ENCODE measurements at regions not wholly inside any gene's neighbourhood (a gene's known extent, or its start where the extent isn't known, plus 50 kb on each side); places are given as distances from the start of the nearest gene placed in this dataset.

- no peak for DNase-seq (ENCODE audit: low read depth)
- TF ChIP-seq CTCF (IDR thresholded peaks at IDR 0.05; ENCODE audit: insufficient read depth, low read depth, low read length, missing control alignments): no peak
- no peak overlapping the region for H3K4me3 ChIP-seq (ENCODE audit: low read depth, low read length)
Observed at GRCh38 chr1:5191470-5191869, 537.1 kb downstream of the AJAP1 start.

- H3K4me3 ChIP-seq (ENCODE audit: low read depth, low read length): no peak overlapping the region
- no peak for DNase-seq (ENCODE audit: low read depth)
- TF ChIP-seq CTCF (IDR thresholded peaks at IDR 0.05; ENCODE audit: insufficient read depth, low read depth, low read length, missing control alignments): no peak
Observed at GRCh38 chr1:5189384-5189783, 535.0 kb downstream of the AJAP1 start.

- TF ChIP-seq CTCF (IDR thresholded peaks at IDR 0.05; ENCODE audit: insufficient read depth, low read depth, low read length, missing control alignments): no peak
- H3K4me3 ChIP-seq (ENCODE audit: low read depth, low read length): no peak overlapping the region
- no peak for DNase-seq (ENCODE audit: low read depth)
Observed at GRCh38 chr1:5165762-5166161, 511.4 kb downstream of the AJAP1 start.

- H3K4me3 ChIP-seq (ENCODE audit: low read depth, low read length): no peak overlapping the region
- DNase-seq (ENCODE audit: low read depth): no peak
- no peak for TF ChIP-seq CTCF (IDR thresholded peaks at IDR 0.05; ENCODE audit: insufficient read depth, low read depth, low read length, missing control alignments)
Observed at GRCh38 chr1:5164158-5164557, 509.7 kb downstream of the AJAP1 start.

- H3K4me3 ChIP-seq (ENCODE audit: low read depth, low read length): no peak overlapping the region
- no peak for DNase-seq (ENCODE audit: low read depth)
- no peak for TF ChIP-seq CTCF (IDR thresholded peaks at IDR 0.05; ENCODE audit: insufficient read depth, low read depth, low read length, missing control alignments)
Observed at GRCh38 chr1:5161372-5161771, 507.0 kb downstream of the AJAP1 start.

GRCh38 chr1:5157175-5157574, 502.8 kb downstream of the AJAP1 start:
- DNase-seq (ENCODE audit: low read depth): no peak
- H3K4me3 ChIP-seq (ENCODE audit: low read depth, low read length): no peak overlapping the region
- TF ChIP-seq CTCF (IDR thresholded peaks at IDR 0.05; ENCODE audit: insufficient read depth, low read depth, low read length, missing control alignments): no peak

- no peak for DNase-seq (ENCODE audit: low read depth)
- no peak overlapping the region for H3K4me3 ChIP-seq (ENCODE audit: low read depth, low read length)
- TF ChIP-seq CTCF (IDR thresholded peaks at IDR 0.05; ENCODE audit: insufficient read depth, low read depth, low read length, missing control alignments): no peak
Observed at GRCh38 chr1:5156416-5157120, 502.2 kb downstream of the AJAP1 start.

Measured in GM12865 (cell line).